NCI-H1417 (cell line): ENCODE measurements at regions not wholly inside any gene's neighbourhood (a gene's known extent, or its start where the extent isn't known, plus 50 kb on each side); places are given as distances from the start of the nearest gene placed in this dataset.

Source experiments
- DNase-seq, 3 experiments: peaks; one replicate each; lab custom pipeline; 2025; lab: John Stamatoyannopoulos, UW

DNA sequence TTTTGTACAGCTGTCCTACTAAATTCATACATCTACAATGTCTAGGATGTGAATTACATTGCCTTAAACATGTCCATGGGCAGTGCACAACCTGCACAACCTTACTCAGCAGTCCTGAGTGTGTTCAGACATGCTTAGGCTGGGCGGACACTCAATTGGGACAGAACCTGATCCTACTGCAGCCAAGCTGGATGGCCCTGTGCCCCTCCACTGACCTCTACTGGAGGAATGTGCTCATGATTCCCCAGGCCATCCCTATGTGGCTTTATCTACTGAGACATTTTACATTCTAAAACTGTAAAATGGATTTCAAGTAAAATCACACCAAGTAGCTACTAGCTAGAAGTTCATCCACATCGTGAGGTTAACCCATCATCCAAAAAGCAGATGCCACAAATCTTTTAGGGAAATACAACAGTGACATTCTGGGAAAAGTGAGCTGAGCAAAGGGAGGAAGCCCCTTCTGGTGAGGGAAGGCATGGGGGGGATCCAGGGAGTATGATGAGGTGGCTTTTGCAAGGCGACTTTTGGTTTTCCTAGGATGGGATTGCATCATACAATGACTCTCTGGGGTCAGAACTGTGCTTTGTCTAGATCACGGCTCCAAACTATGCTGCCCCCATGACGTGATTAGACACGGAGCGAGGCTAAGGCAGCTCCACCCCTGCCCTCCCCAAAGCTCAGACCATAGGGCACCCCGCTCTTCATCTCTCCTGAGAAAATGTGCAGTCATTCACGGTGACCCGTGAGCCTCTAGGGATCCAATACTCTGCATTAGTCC, 911.7 kb upstream of the TMEM132C start:
- DNase-seq = no peak

DNA sequence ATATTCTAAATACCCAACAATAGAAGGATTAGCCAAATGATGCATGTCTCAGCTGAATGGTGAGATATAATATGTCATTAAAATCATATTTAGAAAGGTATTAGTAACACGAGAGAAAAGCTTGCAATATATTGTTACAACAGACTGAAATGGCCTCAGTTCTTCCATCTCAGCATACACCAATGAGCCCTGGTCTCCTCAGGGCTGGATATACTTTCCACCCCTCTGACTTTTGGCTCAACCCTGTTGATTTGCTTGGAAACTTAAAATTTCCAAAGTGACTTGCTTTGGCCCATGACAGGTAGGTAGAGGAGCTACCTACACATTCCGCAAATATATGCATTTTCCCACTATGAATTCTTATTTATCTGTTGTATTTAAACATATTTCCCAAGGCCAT, 908.1 kb upstream of the TMEM132C start:
- no peak for DNase-seq

DNA sequence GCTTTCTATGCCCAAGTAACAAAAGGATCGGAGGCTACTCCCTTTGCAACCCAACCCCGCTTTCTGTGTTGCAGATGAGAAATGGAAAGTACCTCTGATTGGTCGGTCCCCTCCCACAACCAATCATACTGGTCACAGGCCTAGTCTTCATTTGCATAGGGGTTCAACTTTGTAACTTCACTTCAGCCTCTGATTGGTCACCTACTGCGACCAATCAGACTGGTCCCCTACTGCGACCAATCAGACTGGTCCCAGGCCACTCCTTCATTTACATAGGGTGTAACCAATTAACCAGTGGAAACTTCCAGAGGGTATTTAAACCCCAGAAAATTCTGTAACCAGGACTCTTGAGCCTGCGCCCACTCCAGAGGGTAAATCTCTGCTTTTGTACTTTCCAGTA, 906.4 kb upstream of the TMEM132C start:
- no peak for DNase-seq

DNA sequence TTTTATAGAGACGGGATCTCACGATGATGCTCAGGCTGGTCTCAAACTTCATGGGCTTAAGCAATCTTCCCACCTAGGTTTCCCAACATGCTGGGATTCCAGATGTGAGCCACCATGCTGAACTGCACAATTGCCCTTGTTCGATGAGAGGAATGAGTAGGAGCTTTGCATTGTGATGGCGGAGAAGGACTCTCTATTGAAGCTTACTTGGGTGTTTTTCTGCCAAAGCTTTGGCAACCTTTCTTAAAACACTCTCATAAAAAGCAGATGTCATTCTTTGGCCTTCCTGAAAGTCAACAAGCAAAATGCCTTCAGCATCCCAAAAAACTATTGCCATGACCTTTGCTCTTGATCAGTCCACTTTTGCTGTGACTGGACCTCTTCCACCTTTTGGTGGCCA, 904.8 kb upstream of the TMEM132C start:
- no peak for DNase-seq

DNA sequence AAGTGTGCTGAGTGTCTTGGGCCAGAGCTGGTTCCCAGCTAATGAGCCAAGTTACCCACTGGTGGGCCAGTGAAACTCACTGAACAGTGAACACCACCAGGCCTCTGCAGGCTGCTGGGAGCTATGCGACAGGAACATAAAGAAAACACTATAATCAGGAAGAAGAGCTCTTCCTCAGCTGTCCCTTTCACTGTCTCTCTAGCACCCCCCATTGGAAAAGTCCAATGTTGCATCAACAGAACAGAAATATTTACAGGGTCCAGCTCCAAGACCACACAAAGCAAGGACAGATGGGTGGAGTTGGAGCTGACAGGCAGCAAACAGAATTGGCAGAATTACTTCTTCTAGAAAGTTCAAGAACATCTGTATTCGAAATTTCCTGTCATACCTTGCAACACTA, 903.6 kb upstream of the TMEM132C start:
- DNase-seq = no peak

DNA sequence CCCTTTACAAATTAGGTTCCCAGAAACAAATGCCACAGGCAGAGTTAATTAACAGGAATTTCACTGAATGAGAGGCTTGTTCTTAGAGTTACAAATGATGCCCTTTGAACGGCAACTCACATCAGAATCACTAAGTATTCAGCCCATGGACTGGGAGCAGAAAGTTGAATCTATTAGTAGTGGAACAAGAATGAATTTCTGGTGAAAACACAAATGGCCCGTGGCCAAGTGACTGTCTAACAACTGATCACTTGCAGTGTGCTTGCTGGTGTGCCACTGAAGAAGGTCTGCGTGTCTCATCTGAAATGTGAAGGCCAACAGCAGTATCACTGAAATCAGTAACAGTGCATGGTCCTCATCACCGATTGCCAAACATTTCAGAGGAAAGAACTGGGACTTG, 893.4 kb upstream of the TMEM132C start:
- DNase-seq = no peak

DNA sequence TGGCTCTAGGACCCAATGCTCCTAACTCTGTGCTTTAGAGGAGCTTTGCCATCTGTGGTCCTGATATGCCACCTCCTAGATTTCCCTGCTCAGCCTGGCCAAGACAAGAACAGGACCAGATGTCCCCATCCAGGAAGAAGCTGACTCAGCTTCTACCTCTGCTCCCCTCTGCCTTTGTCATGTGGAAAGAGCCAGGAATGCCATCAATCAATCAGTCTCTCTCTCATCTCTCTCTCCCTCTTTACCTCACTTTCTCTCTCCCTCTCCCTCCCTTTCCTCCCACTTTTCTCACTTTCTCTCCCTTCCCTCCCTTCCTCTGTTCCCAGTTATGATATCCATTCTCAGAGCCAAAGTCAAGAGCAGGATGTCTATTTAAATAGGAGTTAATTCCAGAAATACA, 892.5 kb upstream of the TMEM132C start:
- DNase-seq = no peak

DNA sequence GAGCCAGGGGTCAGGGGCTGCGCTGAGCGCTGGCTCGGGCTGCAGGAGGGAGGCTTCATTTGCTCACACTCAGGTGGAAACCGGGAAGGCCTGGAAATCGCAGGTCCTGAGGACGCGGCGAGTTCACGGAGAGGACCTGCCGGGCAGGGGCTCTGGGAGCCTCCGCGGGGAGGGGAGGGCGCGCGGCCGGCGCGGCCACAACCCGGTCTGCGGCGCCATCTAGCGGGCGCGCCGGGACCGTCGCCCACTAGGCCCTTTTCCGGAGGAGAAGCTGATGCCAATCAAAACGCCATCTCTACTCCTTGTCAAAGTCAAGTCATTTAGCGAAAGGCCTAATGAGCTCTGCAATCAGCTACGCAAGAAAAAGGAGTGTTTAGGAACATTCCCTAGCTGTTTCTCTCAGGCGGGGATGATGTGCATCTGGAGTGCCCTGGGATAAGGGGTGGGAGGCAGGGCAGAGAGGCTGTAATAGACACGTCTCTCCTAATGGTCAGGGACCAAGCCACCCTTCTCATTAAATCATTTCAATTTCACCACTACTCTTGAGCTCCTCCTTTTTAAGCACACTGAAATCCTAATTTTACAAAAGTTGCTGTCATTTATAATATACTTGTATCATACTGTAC, 885.8 kb upstream of the TMEM132C start:
- peak; percentile 33 to 73 (median 62) for DNase-seq

DNA sequence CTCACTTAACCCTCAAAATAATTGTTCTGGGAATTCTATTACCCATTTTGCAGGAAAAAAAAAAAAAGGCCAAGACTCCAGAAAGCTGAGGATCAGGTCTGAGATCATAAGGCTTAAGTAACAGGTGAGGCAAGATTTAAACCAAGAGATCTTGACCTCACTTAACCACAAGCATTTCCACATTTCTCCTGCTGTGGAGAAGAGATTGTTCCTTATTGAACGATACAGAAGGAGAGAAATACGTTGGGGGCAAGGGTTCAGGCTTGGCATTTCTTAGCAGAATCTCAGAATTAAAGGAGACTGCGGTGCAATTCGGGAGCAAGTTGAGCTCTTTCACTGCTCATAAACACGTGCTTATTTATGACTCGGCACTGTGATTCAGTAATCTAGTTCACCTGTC, 885.3 kb upstream of the TMEM132C start:
- DNase-seq = no peak

DNA sequence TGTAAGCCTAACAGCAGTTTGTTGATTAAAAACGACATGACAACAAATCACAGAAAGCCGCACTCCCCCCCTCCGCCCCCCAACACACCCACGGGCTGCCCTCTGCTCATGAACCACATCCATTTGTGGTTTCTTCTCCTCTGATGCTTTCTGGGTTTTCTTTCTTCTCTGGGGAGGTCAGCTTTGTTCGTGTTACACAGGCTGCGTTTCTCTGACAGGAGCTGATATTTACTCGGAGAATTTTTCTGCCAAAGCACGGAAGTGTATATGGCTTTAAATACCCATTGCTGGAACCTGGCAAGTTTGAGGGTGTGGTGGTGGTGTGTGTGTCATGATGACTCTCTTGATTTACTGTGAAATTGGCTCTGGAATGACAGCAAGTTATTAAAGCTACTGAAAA, 883.7 kb upstream of the TMEM132C start:
- no peak for DNase-seq

DNA sequence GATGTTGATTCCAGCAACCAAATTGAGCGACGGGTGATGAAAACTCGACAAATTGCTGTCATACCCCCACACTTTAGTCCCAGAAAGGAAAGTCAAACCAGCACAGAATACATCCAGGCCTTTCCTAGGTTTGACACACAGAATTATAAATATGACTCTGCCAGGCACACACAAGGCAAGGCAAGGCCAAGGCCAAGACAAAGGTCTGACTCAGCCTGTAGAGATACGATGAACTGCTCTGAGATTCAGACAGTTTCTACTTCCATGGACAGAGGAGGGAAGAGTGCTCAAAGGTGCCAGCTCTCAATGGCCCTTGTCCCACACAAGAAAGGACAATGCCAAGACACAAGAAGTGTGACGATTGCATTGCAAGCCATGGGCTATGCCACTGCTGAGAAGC, 880.2 kb upstream of the TMEM132C start:
- no peak for DNase-seq

DNA sequence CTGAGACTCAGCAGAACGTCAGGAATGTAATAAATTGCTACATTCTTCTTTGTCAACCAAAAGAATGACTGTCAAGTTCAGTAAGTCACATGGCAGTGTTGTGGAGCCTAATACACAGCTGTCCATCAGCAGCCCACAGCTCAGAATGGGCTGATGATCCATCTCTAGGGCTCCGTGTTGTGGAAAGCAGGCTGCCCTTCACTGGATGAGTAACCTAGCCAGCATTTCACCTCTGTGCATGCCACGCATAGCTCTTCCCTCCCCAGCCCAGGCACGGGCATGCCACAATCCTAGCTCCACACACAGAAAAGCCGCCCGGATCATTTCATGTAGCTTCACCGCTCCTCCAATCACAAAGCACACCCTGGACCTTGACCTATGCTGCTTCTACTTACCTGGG, 878.0 kb upstream of the TMEM132C start:
- DNase-seq = no peak

DNA sequence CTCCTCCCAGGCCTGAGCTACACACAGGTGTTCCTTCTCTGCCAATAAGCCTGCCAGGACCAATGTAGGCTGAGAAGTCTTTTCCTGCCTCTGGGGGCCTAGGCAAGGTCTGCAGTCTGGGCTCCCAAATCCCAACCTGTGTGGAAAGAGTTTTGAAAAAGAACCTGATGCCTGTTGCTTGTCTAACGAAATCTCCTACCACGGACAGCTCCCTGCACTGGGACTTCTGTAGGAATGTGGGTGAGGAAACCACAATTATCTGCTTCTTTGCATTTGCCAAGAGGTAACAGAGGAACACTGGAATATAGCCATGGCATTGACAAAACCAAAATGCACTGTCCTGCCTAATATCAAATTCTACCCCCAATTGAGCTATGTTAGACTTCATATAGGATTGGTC, 877.0 kb upstream of the TMEM132C start:
- no peak for DNase-seq

DNA sequence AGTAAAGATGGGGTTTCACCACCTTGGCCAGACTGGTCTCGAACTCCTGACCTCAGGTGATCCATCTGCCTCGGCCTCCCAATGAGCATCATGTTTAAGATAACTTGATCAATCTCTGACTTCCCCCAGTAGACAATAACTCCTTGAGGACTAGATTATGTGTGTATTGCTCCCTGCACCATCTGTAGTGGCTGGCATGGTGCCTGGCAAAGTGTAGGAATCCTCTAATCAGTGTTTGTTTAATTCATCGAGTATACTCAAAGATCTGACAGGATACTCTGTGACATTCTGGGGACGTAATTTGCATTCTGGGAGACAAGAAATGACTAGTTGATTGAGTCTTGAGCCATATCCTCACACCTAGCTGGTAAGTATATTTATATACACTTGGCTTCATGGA, 873.5 kb upstream of the TMEM132C start:
- no peak for DNase-seq

DNA sequence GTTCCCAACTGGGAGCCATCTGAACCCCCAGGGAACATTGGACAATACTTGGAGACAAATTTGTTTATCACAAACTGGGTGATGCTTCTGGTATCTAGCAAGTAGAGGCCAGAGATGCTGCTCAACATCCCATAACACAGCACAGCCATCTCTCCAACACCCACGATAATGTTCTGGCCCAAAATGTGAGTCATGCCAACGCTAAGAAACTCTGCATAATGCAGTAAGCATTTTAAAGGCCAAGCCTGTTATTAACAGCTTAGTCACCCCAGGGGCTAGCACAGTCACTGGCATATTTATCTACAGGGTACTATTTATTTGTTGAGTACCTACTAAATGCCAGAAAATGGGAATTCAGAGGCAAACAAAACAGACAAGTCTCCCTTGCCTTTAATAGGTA, 873.1 kb upstream of the TMEM132C start:
- no peak for DNase-seq

DNA sequence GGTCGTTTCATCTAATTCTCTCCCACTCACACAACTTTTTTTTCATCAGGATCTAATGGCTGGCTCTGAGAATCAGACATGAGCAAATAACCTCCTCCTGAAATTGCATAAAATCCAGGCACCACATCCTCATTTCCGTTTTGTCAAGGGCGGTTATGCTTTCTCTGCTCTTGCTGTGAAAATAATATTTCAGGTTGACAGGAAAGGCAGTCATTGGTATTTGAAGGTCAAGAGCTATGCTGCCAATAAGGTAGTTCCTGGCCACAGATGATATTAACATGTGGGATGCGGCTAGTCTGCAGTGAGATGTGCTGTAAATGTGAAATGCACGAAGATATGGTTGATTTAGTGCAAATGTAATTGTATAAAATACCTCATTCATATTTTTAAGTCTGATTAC, 870.2 kb upstream of the TMEM132C start:
- no peak for DNase-seq

DNA sequence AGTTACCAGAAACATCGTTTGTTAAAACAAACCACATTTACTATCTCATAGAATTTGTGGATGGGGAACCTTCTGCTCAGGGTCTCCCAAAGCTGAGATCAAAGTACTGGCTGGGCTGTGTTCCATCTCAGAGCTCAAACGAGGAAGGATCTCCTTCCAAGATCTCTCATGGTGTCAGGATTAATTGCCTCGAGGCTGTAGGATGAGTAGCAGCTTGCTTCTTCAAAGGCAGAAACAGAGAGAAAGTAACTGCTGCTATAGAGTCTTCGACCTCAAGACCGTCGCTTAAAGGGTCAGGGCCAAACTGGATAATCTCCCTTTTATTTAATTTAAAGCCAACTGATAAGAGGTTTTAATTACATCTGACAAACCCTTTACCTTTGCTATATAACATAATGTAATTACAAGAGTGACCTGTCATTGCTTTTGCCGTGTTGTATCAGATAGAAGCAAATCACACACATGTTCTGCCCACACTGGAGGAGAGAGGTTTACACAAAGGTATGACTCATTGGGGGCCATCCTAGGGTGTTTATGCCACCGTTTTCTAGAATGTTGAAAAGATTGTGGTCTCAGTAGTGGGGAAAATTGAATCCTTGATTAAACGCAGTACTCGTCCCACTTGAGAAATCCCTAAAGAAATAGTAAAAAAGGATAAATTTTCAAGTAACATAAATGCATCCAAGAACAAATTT, 868.8 kb upstream of the TMEM132C start:
- no peak for DNase-seq

DNA sequence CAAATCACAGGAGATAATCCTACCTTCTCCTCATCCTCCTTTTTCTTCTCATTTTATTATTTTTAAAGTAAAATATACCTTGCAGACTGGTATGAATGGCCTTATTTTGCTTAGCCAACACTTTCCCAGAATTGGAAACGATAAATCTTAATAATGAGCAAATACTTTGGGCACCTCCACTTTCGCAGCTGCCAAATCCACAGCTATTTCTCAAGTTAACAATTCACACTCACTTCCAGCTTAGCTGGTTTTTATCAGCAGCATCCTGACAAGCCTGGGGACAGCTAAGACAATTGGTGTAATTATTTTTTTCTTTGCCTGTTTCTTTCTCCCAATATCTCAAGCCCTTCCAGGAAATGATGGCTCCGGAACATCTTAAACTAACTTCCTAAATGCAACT, 867.5 kb upstream of the TMEM132C start:
- no peak for DNase-seq

DNA sequence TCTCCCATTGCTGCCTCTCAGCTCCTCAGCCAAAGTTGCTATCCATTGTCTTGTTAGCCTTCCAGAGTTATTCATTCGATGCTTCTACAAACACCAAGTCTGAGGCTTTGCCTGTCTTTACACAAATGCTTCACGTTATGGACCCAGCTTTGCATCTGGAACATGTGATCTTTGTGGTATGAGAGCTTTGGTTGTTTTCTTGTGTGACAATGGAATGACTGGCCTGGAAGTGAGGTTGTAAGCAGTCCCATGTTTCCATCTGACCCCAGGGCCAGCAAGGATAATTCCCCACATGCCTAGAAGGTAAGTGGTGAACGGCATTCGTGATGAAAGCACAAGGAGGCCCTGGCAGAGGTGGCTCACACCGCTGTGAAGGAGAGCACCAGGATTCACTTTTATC, 866.7 kb upstream of the TMEM132C start:
- DNase-seq = no peak

DNA sequence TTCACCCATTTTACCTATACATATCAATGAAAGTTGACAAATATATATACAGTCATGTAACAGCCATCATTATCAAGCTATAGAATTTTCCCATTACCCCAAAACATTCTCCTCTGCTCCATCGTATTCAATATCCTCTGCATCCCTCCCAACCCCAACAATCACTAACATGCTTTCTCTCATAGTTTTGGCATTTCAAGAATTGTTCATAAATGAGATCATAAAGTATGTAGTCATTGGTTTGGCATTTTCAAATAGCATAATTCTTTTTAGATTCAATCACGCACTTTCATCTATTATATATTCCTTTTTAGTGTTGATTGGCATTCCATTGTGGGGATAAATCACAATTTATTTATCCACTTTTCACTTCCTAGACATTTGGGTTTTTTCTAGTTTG, 866.0 kb upstream of the TMEM132C start:
- no peak for DNase-seq

DNA sequence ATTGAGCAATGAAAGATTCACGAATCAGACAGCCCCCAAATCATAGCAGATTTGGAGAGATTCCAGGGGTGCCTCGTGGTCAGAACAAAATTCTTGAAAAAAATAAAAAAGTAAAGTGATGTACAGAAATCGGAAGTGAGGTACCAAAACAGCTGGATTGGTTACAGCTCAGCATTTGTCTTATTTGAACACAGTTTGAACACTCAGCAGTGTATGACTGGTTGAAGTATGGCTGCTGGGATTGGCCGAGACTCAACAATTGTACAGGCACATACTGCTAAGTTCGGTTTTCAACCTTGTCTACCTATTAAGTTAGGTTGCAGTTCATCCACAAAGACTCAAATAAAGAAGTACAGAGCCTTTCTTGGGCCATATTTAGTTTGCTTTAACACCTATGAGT, 865.4 kb upstream of the TMEM132C start:
- DNase-seq = no peak

DNA sequence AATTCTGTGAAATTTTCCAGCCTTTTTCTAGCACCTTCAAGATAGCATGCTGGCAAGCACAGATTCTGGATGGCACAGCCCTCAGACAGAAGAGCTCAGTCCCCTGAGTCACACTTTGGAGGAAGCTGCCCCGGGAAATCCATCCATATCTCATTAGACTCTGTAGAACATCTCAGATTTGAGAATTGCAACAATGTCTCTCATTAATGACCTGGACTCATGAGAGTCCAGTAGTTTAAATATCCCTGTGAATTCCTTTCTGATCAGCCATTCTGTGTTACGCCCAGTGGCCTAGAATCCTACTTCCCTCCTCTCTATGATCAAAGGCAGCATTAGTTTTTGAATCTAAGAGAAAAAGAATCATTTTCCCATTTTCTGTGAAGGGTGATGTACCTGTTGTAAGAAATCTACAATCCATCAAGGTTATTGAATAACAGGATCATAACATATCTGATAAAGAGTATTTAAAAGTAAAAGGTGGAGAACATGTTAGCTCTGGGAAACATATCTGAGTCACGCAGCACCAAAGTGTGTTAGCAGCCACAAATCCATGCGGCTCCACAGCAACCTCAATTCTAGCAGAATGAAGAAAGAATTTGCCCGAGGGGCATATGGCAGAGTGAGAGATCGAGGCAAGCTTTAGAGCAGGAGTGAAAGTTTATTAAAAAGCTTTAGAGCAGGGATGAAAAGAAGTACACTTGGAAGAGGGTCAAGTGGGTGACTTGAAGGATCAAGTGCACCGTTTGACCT, 855.6 kb upstream of the TMEM132C start:
- no peak for DNase-seq

DNA sequence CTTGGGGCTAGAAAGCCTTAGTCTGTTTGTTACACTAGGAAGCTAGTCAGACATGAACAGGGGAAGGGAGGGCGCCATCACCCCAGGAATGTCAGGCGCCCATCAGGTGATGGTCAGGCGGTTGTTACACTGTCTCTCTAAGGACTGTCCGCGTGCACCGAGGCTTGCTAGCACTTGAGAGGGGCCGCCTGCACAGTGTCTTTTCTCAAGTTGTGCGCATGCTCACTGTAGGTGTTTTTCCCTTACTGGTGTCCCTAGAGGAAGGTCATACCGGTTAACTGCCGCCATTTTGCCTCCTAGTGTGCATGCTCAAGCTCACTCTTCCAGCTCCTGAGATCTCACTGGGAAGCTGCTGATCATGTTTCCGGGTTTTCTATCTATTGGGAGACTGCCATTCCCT, 855.0 kb upstream of the TMEM132C start:
- no peak for DNase-seq
